Endothelial cell of umbilical vein (primary cell): ENCODE measurements at regions not wholly inside any gene's neighbourhood (a gene's known extent, or its start where the extent isn't known, plus 50 kb on each side); places are given as distances from the start of the nearest gene placed in this dataset.

Experiments used
- BruUV-seq: library from RNA; stranded (reverse); fragments of 400-500 nt; replicated peaks from 2 replicates; lab custom pipeline; 2021; lab: Mats Ljungman, UMichigan
- CTCF ChIA-PET: fragments of 300-600, 350-600 bp; sonication (Branson Sonifier 250); formaldehyde crosslinking; loops from one replicate; lab custom pipeline; 2021; ENCODE audit warnings: antibody characterized with exemption, inconsistent platforms; lab: Charles Lee
- POLR2A ChIA-PET: fragments of 300-600, 350-600 bp; sonication (Branson Sonifier 250); formaldehyde crosslinking; loops from one replicate; lab custom pipeline; 2021; ENCODE audit warnings: antibody characterized with exemption, inconsistent platforms; lab: Charles Lee
- DNase-seq: peaks from one replicate; pipeline ENCODE4 v3.0.0-alpha.2; 2011; ENCODE audit warnings: low read depth, low spot score
- FAIRE-seq: peaks from 2 replicates; lab custom pipeline; 2011; peaks lifted over from hg19 to GRCh38; lab: Jason Lieb, UNC
- H2AFZ ChIP-seq: 2 replicates; pipeline ENCODE4 v1.6.0; 2012; ENCODE audit warnings: low read depth, low read length, control low read depth, inconsistent platforms
- H3K27ac ChIP-seq: 2 replicates; pipeline ENCODE4 v1.5.1; 2011; ENCODE audit warnings: low read depth, mild to moderate bottlenecking, control low read depth, low read length, moderate library complexity; ENCODE audit not compliant: insufficient read depth
- H3K27me3 ChIP-seq, 2 experiments: 2 replicates each; pipeline versions ENCODE4 v1.6.0 to v1.6.1; 2011; ENCODE audit warnings: low read length in 2 of 2, mixed read lengths in 1 of 2; ENCODE audit not compliant: control insufficient read depth in 2 of 2, insufficient read depth in 2 of 2
- H3K36me3 ChIP-seq, 2 experiments: 2 replicates in 1 of 2; 3 replicates in 1 of 2; pipeline ENCODE4 v1.5.1; 2011; ENCODE audit warnings: low read length in 2 of 2, mild to moderate bottlenecking in 1 of 2, moderate library complexity in 1 of 2; ENCODE audit not compliant: control insufficient read depth in 2 of 2, insufficient read depth in 2 of 2; ENCODE audit errors: extremely low read depth in 1 of 2
- H3K4me1 ChIP-seq: 3 replicates; pipeline ENCODE4 v1.5.1; 2011; ENCODE audit warnings: mild to moderate bottlenecking, low read length; ENCODE audit not compliant: control insufficient read depth, insufficient read depth; ENCODE audit errors: extremely low read depth
- H3K4me2 ChIP-seq: 2 replicates; pipeline ENCODE4 v1.6.1; 2011; ENCODE audit warnings: low read length, control low read depth, mixed read lengths; ENCODE audit not compliant: insufficient read depth
- H3K4me3 ChIP-seq, 3 experiments: fragments of 200-600 bp in 1 of 3; sonication (generic), shearing (Covaris generic) in 1 of 3; replicated peaks in 1 of 3; 2 replicates each; pipeline ENCODE4 v1.5.1; 2011 to 2016; ENCODE audit warnings: control low read depth in 3 of 3, low read length in 3 of 3, mild to moderate bottlenecking in 2 of 3, inconsistent platforms in 1 of 3, low read depth in 1 of 3, moderate library complexity in 1 of 3; ENCODE audit not compliant: insufficient read depth in 1 of 3
- H3K79me2 ChIP-seq: 2 replicates; pipeline ENCODE4 v1.6.0; 2012; ENCODE audit warnings: low read length, inconsistent platforms; ENCODE audit not compliant: control insufficient read depth, insufficient read depth
- H3K9ac ChIP-seq: replicated peaks from 2 replicates; pipeline ENCODE3; 2011; ENCODE audit warnings: low read length, control low read depth; ENCODE audit not compliant: insufficient read depth; ENCODE audit errors: extremely low read depth
- H3K9me1 ChIP-seq: replicated peaks from 3 replicates; pipeline ENCODE4 v1.6.0; 2011; ENCODE audit warnings: mild to moderate bottlenecking, low read length; ENCODE audit not compliant: control insufficient read depth, insufficient read depth; ENCODE audit errors: extremely low read depth
- H3K9me3 ChIP-seq: replicated peaks from 2 replicates; pipeline ENCODE4 v1.5.1; 2012; ENCODE audit warnings: low read length, inconsistent platforms; ENCODE audit not compliant: control insufficient read depth, insufficient read depth
- H4K20me1 ChIP-seq: replicated peaks from 2 replicates; pipeline ENCODE3; 2011; ENCODE audit warnings: mild to moderate bottlenecking, low read length; ENCODE audit not compliant: control insufficient read depth, insufficient read depth; ENCODE audit errors: extremely low read depth
- EZH2 ChIP-seq: IDR thresholded peaks from 2 replicates; pipeline ENCODE4 v1.6.1; 2012; ENCODE audit warnings: borderline replicate concordance, low read depth, mild to moderate bottlenecking, moderate library complexity, low read length, inconsistent platforms; ENCODE audit not compliant: severe bottlenecking
- FOS ChIP-seq: IDR thresholded peaks from 2 replicates; pipeline ENCODE4 v1.6.1; 2011; ENCODE audit warnings: mild to moderate bottlenecking, low read length, moderate library complexity, borderline replicate concordance; ENCODE audit not compliant: insufficient read depth
- GATA2 ChIP-seq: IDR thresholded peaks from 2 replicates; pipeline ENCODE4 v1.7.0; 2011; ENCODE audit warnings: low read depth, mild to moderate bottlenecking, moderate library complexity, mixed read lengths, low read length; ENCODE audit not compliant: insufficient read length, insufficient read depth
- JUN ChIP-seq: IDR thresholded peaks from 2 replicates; pipeline ENCODE4 v1.6.1; 2011; ENCODE audit warnings: borderline replicate concordance, low read depth; ENCODE audit not compliant: insufficient read length, insufficient read depth
- MYC ChIP-seq: IDR thresholded peaks from one replicate; pipeline ENCODE4 v1.6.1; 2011; ENCODE audit warnings: mild to moderate bottlenecking, low read depth, low read length
- POLR2A ChIP-seq: IDR thresholded peaks from 2 replicates; pipeline ENCODE4 v1.6.1; 2012; ENCODE audit warnings: low read depth, mild to moderate bottlenecking, control low read depth, low read length
- POLR2AphosphoS5 ChIP-seq: IDR thresholded peaks from 2 replicates; pipeline ENCODE4 v1.6.1; 2012; ENCODE audit warnings: low read depth, mild to moderate bottlenecking, control low read depth, low read length, moderate library complexity; ENCODE audit not compliant: insufficient read depth
- dilution Hi-C: fragments of 300-500 bp; cut with MboI; formaldehyde crosslinking; loops from one replicate; pipeline ENCODE4 v1.15.0; 2019; ENCODE audit warnings: low sequenced_read_pairs; ENCODE audit not compliant: extremely low pct_ligation_motif_present
- intact Hi-C: fragments of 100-400 bp; cut with micrococcal nuclease; formaldehyde crosslinking; loops from one replicate; pipeline ENCODE4 v1.10.0; 2022
- TF ChIP-seq, protein P1 (sequence below): IDR thresholded peaks from 2 replicates; pipeline ENCODE4 v1.6.1; 2011; ENCODE audit not compliant: insufficient read depth, insufficient read length
- TF ChIP-seq, protein P2 (sequence below), 2 donors: IDR thresholded peaks; 1 replicate in 1 of 2; 2 replicates in 1 of 2; pipeline ENCODE4 v1.5.1; 2011; ENCODE audit warnings: low read length in 2 of 2, mild to moderate bottlenecking in 2 of 2, moderate library complexity in 2 of 2, control low read depth in 1 of 2, inconsistent platforms in 1 of 2, low read depth in 1 of 2; ENCODE audit not compliant: insufficient read depth in 1 of 2; ENCODE audit errors: extremely low read depth in 1 of 2

DNA sequence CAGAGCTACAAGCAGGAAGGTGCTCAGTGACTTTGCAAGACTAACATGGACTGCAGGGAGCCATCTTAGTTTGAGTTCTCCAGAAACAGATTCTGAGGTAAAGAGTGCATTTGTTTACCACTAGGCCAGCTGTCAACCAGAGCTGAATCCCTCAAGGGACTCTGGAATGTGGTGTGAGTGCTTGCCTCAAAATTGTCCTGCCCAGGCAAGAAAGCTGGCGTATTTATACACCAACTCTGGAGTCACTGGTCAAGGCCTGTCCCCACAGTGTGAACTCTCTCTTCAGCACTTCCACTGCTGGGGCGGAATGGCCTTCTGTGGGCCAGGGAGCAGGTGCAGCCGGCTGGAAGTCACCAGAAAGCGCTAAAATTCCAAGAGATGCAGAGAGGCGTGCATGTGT, 139.2 kb upstream of the TBCA start:
- no peak for TF ChIP-seq EZH2
- no peak for TF ChIP-seq FOS
- no peak for TF ChIP-seq JUN
- no peak for TF ChIP-seq POLR2A
- TF ChIP-seq GATA2 = no peak
- TF ChIP-seq POLR2AphosphoS5 = no peak
- TF ChIP-seq MYC = no peak
- TF ChIP-seq, protein P1, sequence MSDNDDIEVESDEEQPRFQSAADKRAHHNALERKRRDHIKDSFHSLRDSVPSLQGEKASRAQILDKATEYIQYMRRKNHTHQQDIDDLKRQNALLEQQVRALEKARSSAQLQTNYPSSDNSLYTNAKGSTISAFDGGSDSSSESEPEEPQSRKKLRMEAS = no peak
- TF ChIP-seq, protein P2, sequence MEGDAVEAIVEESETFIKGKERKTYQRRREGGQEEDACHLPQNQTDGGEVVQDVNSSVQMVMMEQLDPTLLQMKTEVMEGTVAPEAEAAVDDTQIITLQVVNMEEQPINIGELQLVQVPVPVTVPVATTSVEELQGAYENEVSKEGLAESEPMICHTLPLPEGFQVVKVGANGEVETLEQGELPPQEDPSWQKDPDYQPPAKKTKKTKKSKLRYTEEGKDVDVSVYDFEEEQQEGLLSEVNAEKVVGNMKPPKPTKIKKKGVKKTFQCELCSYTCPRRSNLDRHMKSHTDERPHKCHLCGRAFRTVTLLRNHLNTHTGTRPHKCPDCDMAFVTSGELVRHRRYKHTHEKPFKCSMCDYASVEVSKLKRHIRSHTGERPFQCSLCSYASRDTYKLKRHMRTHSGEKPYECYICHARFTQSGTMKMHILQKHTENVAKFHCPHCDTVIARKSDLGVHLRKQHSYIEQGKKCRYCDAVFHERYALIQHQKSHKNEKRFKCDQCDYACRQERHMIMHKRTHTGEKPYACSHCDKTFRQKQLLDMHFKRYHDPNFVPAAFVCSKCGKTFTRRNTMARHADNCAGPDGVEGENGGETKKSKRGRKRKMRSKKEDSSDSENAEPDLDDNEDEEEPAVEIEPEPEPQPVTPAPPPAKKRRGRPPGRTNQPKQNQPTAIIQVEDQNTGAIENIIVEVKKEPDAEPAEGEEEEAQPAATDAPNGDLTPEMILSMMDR (IDR thresholded peaks at IDR 0.05; ENCODE audit: extremely low read depth in 1 of 2, insufficient read depth in 1 of 2, low read depth in 1 of 2, low read length in 2 of 2) = no peak
- H3K9me3 ChIP-seq = no peaks in the 10 kb centered on the region
- DNase-seq = no peak
- no peak overlapping the region for H2AFZ ChIP-seq
- H3K27me3 ChIP-seq = peaks cover 15 to 25% of the 10 kb centered on the region in 2 experiments
- CTCF ChIA-PET = no interaction called here
- no peaks in the 10 kb centered on the region for H3K9me1 ChIP-seq
- no peaks in the 10 kb centered on the region for H3K79me2 ChIP-seq
- FAIRE-seq = no peak
- H3K36me3 ChIP-seq = no peaks in the 10 kb centered on the region
- H4K20me1 ChIP-seq = no peaks in the 10 kb centered on the region
- H3K4me3 ChIP-seq = no peak overlapping the region
- no TSS peak for BruUV-seq
- no peaks in the 10 kb centered on the region for H3K4me1 ChIP-seq
- no peak overlapping the region for H3K9ac ChIP-seq
- dilution Hi-C loops (no loop called here), intact Hi-C loops (no loop called here)
- no peak overlapping the region for H3K27ac ChIP-seq
- no peak overlapping the region for H3K4me2 ChIP-seq
- POLR2A ChIA-PET = no interaction called here
